Nephron progenitor cell (in vitro differentiated cells): ENCODE measurements at regions not wholly inside any gene's neighbourhood (a gene's known extent, or its start where the extent isn't known, plus 50 kb on each side); places are given as distances from the start of the nearest gene placed in this dataset.

Experiments
- DNase-seq: peaks from one replicate; pipeline ENCODE4 v3.0.0; 2021
- H3K27ac Mint-ChIP-seq: 2 replicates; pipeline ENCODE4 v1.8.0; 2021; ENCODE audit warnings: mild to moderate bottlenecking, moderate library complexity, mixed read lengths
- H3K27me3 Mint-ChIP-seq: 2 replicates; pipeline ENCODE4 v1.8.0; 2021; ENCODE audit warnings: mild to moderate bottlenecking, low read depth, mixed read lengths; ENCODE audit not compliant: poor library complexity
- H3K36me3 Mint-ChIP-seq: 2 replicates; pipeline ENCODE4 v1.8.0; 2021; ENCODE audit warnings: low read depth, mixed read lengths
- H3K4me1 Mint-ChIP-seq: 2 replicates; pipeline ENCODE4 v1.8.0; 2021; ENCODE audit warnings: mixed read lengths
- H3K4me3 Mint-ChIP-seq: 2 replicates; pipeline ENCODE4 v1.8.0; 2021; ENCODE audit warnings: mild to moderate bottlenecking, moderate library complexity, mixed read lengths
- H3K9me3 Mint-ChIP-seq: 2 replicates; pipeline ENCODE4 v1.8.0; 2021; ENCODE audit warnings: mild to moderate bottlenecking, moderate library complexity, mixed read lengths
- CTCF ChIP-seq: fragments of 200-600 bp; sonication (generic); IDR thresholded peaks from 2 replicates; pipeline ENCODE4 v1.5.0; 2021; ENCODE audit warnings: antibody characterized with exemption

GRCh38 chr6:142679907-142680700 is 264.9 kb downstream of the HIVEP2 start:
- Mint-ChIP-seq H3K4me1 (peaks cover 5% of the 10 kb centered on the region), H3K36me3 (no peaks in the 10 kb centered on the region), H3K4me3 (no peak overlapping the region), H3K27ac (no peak overlapping the region), H3K27me3 (no peaks in the 10 kb centered on the region), H3K9me3 (no peaks in the 10 kb centered on the region)
- no peak for TF ChIP-seq CTCF
- no peak for DNase-seq

DNA sequence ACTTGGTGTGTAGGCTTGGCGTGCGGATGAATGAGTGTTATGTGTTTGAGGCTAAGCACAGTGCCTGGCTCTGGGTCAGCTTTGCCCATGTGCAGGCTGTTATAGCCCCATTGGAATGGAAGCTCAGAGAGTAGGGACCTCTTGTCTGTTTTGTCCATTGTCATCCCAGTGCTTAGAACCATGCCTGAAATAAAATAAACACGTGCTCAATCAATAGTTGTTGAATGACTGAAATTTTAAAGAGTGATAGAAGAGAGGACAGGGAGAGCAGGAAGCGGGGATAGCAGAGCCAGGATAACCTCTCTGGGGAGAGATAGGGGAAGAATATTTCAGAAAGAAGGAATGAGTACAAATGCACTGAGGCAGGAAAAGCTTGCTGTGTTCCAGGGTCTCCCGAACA is 263.9 kb downstream of the HIVEP2 start:
- Mint-ChIP-seq H3K4me1 (peaks cover 5% of the 10 kb centered on the region), H3K27me3 (no peaks in the 10 kb centered on the region), H3K4me3 (no peak overlapping the region), H3K36me3 (no peaks in the 10 kb centered on the region), H3K9me3 (no peaks in the 10 kb centered on the region), H3K27ac (no peak overlapping the region)
- TF ChIP-seq CTCF, result no peak
- no peak for DNase-seq

DNA sequence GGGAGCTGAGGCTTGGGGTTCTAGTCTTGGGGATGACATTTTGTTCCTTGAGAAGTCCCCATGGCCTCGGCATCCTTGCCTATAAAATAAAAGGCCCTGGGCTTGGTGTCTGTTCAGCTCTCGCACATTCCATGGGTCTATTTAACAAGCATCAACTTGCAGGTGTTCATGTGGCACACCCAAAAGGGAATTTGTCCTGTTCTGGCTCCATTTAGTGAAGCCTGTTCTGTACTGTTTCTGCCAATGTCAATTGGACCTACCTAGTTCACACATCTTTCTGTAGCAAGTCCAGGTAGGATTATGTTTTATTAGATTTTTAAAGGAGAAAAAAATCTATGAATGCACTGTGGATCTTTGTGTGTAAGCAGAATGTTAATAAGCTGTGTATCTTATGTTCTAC is 262.0 kb downstream of the HIVEP2 start:
- H3K4me3 Mint-ChIP-seq, result no peak overlapping the region
- DNase-seq, result no peak
- no peaks in the 10 kb centered on the region for H3K9me3 Mint-ChIP-seq
- no peak overlapping the region for H3K27ac Mint-ChIP-seq
- TF ChIP-seq CTCF, result no peak
- H3K27me3 Mint-ChIP-seq, result no peaks in the 10 kb centered on the region
- H3K4me1 Mint-ChIP-seq, result no peaks in the 10 kb centered on the region
- no peaks in the 10 kb centered on the region for H3K36me3 Mint-ChIP-seq

DNA sequence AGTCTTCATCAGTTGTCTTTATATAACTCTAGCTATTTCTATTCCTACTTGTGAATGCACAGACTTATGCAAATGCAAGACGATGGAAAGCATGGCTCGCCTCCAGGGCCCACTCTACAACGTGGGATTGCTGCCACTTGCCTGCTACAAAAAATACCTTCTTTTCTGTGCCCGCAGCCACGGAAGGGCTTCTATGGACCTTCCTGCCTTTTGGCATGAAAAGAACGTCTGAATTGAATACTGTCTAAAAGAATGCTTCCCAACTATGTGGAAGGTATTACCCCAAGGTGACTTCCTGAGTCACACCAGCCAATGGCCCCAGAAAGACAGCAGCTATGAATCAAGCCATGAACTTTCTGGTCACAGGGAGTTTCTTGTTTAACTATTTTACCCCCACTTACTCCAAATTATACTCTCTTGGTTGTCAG is 261.2 kb downstream of the HIVEP2 start:
- no peak overlapping the region for H3K4me3 Mint-ChIP-seq
- H3K27ac Mint-ChIP-seq, result no peak overlapping the region
- no peaks in the 10 kb centered on the region for H3K27me3 Mint-ChIP-seq
- no peak for TF ChIP-seq CTCF
- no peaks in the 10 kb centered on the region for H3K9me3 Mint-ChIP-seq
- H3K4me1 Mint-ChIP-seq, result no peaks in the 10 kb centered on the region
- no peaks in the 10 kb centered on the region for H3K36me3 Mint-ChIP-seq
- DNase-seq, result no peak

DNA sequence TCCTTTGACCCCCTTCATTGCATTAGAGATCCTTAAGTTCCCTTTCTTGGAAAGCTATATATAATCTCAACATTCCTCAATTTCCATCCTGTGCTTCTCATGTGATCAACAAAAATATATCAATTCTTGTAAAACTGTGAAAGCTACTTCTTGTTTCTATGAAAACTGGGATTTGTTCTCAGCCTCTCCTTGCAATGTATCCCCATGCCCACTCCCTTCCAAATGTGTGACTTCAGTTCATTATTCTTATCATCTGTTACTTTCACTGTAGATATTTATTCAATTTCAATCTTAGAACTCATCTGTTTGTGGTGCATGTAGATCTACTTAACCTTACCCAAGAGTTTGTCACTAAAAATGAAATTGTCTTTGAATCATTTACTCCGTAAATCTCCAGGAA is 260.6 kb downstream of the HIVEP2 start:
- no peaks in the 10 kb centered on the region for H3K9me3 Mint-ChIP-seq
- no peaks in the 10 kb centered on the region for H3K27me3 Mint-ChIP-seq
- H3K4me1 Mint-ChIP-seq, result no peaks in the 10 kb centered on the region
- no peak for DNase-seq
- no peak overlapping the region for H3K4me3 Mint-ChIP-seq
- H3K36me3 Mint-ChIP-seq, result no peaks in the 10 kb centered on the region
- H3K27ac Mint-ChIP-seq, result no peak overlapping the region
- no peak for TF ChIP-seq CTCF
